Memory B cell (primary cell): ENCODE measurements at regions not wholly inside any gene's neighbourhood (a gene's known extent, or its start where the extent isn't known, plus 50 kb on each side); places are given as distances from the start of the nearest gene placed in this dataset.

ENCODE experiments used
- ATAC-seq: fragments of 150-1000 bp; cut with Tn5 transposase; 2 replicates; pipeline ENCODE4 v1.10.0; 2021; ENCODE audit warnings: low read depth, mild to moderate bottlenecking, moderate library complexity
- DNase-seq, 2 donors: peaks; one replicate each; pipeline ENCODE4 v3.0.0; 2022; ENCODE audit warnings: low spot score in 2 of 2
- H3K27ac Mint-ChIP-seq: one replicate; pipeline ENCODE4 v1.8.0; 2022; ENCODE audit warnings: mild to moderate bottlenecking, moderate library complexity, mixed read lengths
- H3K27me3 Mint-ChIP-seq: one replicate; pipeline ENCODE4 v1.8.0; 2022; ENCODE audit warnings: mixed read lengths
- H3K36me3 Mint-ChIP-seq: one replicate; pipeline ENCODE4 v1.8.0; 2022; ENCODE audit warnings: mild to moderate bottlenecking, mixed read lengths
- H3K4me1 Mint-ChIP-seq: one replicate; pipeline ENCODE4 v1.8.0; 2022; ENCODE audit warnings: mixed read lengths
- H3K4me3 Mint-ChIP-seq: one replicate; pipeline ENCODE4 v1.8.0; 2022; ENCODE audit warnings: mild to moderate bottlenecking, moderate library complexity, mixed read lengths
- H3K9me3 Mint-ChIP-seq: one replicate; pipeline ENCODE4 v1.8.0; 2022; ENCODE audit warnings: mixed read lengths

DNA sequence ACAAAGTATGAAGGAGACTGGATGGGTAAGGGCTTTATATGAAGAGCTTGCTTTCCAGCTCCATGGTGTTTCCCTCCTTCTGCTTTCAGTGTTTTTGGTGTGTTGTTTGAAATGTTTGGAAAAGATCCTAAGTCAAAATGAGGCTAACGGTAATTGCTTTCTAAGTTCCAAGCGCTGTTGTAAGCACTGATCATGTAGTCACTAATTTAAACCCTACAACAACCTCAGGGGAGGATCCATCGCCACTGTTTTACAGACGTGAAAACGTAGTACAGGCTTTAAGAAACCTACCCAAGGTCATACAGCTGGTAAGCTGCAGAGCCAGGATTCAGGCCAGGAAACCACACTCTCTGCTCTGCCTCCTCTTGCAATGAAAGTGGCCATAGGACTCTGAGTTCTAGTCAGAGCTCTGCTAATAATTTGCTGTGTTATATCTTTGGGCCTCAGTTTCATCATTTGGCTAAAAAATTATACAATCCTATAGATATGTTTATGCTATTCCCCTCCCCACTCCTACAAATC, 102.9 kb upstream of the PGRMC2 start:
- H3K4me1 Mint-ChIP-seq = no peaks in the 10 kb centered on the region
- ATAC-seq (no peak), DNase-seq (no peak)
- no peaks in the 10 kb centered on the region for H3K27me3 Mint-ChIP-seq
- H3K9me3 Mint-ChIP-seq = no peaks in the 10 kb centered on the region
- H3K36me3 Mint-ChIP-seq = no peaks in the 10 kb centered on the region
- H3K27ac Mint-ChIP-seq = no peak overlapping the region
- no peak overlapping the region for H3K4me3 Mint-ChIP-seq

- no peak overlapping the region for H3K27ac Mint-ChIP-seq
- H3K4me1 Mint-ChIP-seq = no peaks in the 10 kb centered on the region
- H3K9me3 Mint-ChIP-seq = no peaks in the 10 kb centered on the region
- H3K27me3 Mint-ChIP-seq = no peaks in the 10 kb centered on the region
- H3K4me3 Mint-ChIP-seq = no peak overlapping the region
- H3K36me3 Mint-ChIP-seq = no peaks in the 10 kb centered on the region
- ATAC-seq (no peak), DNase-seq (no peak)
Measured at GRCh38 chr4:128388796-128389195, 101.2 kb upstream of the PGRMC2 start.

- no peaks in the 10 kb centered on the region for H3K4me1 Mint-ChIP-seq
- H3K27me3 Mint-ChIP-seq = no peaks in the 10 kb centered on the region
- H3K27ac Mint-ChIP-seq = no peak overlapping the region
- H3K36me3 Mint-ChIP-seq = no peaks in the 10 kb centered on the region
- ATAC-seq (no peak), DNase-seq (no peak)
- no peak overlapping the region for H3K4me3 Mint-ChIP-seq
- H3K9me3 Mint-ChIP-seq = no peaks in the 10 kb centered on the region
Measured at GRCh38 chr4:128388352-128388630, 100.7 kb upstream of the PGRMC2 start.

DNA sequence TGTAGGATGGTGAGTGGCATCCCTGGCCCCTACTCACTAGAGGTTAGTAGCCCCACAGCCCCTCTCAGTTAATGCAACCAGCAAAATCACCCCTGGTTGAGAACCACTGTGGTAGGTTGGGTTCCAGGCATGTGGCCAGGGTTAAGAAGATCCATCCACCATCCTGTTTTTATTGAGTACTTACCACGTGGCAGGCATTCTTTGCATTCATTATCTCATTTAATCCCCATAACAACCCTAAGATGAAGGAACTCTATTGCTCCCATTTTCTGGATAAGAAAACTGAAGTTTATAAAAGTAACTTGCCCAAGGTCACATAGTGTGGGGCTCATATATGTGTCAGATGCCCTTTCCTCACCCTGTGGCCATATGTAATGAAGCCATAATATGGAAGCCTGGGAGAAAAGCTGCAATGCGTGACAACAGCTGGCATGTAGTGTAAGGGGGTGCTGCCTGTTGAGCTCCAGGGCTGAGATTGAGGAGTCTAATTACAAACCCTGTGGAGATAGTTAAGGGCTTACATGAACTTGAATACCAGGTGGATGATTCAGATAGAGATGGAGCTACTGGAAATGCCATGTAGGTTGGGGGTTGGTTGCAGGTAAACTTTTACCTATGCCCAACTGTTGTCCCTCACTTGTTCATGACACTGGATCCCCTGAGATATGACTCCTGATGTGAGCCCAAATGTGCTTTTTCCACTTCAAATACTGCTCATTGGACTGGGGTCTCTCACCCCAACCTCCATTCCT, 100.2 kb upstream of the PGRMC2 start:
- ATAC-seq (no peak), DNase-seq (no peak)
- no peak overlapping the region for H3K4me3 Mint-ChIP-seq
- no peak overlapping the region for H3K27ac Mint-ChIP-seq
- H3K9me3 Mint-ChIP-seq = no peaks in the 10 kb centered on the region
- H3K27me3 Mint-ChIP-seq = no peaks in the 10 kb centered on the region
- H3K4me1 Mint-ChIP-seq = no peaks in the 10 kb centered on the region
- no peaks in the 10 kb centered on the region for H3K36me3 Mint-ChIP-seq

DNA sequence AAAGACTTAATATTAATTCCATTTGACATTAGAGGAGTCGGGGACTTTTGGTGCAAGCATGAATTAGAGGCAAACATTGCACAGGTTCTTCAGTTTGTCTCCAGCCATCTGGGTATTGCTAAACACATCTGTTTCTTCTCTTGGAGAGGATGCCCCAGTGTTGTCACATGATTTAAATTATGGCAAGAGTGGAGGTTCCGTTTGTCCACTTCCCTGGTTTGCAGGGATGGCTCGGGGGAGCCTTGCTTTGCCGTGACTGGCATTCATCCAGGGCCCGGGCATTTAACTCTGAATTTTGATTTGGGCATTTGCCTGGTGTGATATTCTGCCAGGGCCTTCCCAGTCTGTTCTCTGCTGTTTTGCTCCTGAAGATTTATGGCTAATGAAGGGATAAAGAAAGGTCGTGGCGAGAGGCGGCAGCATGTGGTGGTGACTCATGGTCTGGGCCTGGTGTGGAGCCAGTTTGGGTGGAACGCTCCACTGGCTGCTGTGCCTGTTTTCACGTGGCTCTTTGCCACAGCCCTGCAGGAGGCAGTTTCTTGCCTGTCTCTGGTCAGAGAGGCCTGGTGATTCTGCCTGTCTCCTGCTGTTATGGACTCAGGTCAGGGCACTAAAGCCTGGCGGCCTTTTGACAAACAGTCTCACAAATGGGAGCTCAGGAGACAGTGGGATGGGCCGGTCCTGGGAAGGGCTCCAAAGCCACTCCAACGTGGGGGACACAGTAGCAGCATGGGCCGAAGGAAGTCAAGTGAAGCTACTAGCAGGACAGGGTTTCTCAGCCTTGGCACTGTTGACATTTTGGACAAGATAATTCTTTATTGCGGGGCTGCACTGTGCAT, 99.4 kb upstream of the PGRMC2 start:
- Mint-ChIP-seq H3K27ac (no peak overlapping the region), H3K36me3 (no peaks in the 10 kb centered on the region), H3K4me1 (no peaks in the 10 kb centered on the region), H3K27me3 (no peaks in the 10 kb centered on the region), H3K9me3 (no peaks in the 10 kb centered on the region), H3K4me3 (no peak overlapping the region)
- DNase-seq = no peak
- ATAC-seq = no peak

DNA sequence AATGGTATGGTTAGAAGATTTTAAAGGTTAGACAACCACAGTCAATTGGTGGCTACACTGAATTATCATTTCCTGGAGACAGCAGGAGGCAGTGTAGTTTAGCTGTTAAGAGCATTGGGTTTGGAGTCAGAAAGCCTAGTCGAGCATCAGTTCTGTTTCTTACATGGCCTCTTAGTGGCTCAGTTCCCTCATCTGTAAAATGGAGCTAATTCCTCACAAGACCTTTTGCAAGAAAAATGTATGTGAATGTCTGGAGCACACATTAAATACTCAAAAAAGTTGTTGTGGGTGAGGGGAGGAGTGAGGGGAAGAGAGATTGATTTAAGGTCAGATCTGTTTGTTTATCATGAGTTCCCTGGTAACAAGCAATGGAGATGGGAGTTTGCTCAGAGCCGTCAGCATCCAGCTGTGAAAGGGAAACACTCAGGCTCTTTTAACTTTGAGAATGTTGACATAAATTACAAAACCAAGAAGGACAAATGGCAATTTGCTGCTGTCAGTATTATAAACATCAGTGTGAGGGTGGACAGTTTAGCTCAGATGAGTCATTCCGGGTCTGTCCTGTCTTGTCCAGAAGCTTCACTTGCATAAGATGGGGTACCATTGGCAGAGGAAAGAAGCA, 98.2 kb upstream of the PGRMC2 start:
- no peaks in the 10 kb centered on the region for H3K27me3 Mint-ChIP-seq
- DNase-seq = no peak

GRCh38 chr4:128384765-128385598, 97.4 kb upstream of the PGRMC2 start:
- H3K4me1 Mint-ChIP-seq = peaks cover 2% of the 10 kb centered on the region
- H3K4me3 Mint-ChIP-seq = no peak overlapping the region
- ATAC-seq (no peak), DNase-seq (no peak)
- H3K36me3 Mint-ChIP-seq = no peaks in the 10 kb centered on the region
- H3K27me3 Mint-ChIP-seq = no peaks in the 10 kb centered on the region
- H3K9me3 Mint-ChIP-seq = no peaks in the 10 kb centered on the region
- no peak overlapping the region for H3K27ac Mint-ChIP-seq

More for the DNA sequence above, 98.2 kb upstream of the PGRMC2 start:
- no peak overlapping the region for H3K27ac Mint-ChIP-seq
- no peak overlapping the region for H3K4me3 Mint-ChIP-seq
- H3K9me3 Mint-ChIP-seq = no peaks in the 10 kb centered on the region
- no peaks in the 10 kb centered on the region for H3K4me1 Mint-ChIP-seq
- no peaks in the 10 kb centered on the region for H3K36me3 Mint-ChIP-seq
- no peak for ATAC-seq

DNA sequence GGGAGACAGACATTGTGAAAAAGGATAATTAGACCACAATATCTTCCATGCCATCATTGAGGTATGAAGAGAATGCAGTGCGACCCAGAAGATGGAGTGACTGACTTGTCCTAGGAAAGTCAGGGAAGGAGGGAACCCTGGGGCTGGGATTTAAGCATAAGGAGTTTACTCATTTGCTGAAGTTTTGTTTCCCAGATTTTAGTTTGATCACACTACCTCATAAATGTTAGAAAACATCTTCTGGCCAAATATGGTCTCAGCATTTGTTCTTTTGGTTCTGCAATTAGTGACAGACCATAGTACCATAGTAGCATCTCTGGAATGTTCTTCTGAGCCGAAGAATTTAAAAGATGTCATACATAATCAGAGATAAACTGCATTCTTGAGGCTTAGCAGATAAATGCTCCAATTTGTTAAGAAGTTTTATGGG, 96.5 kb upstream of the PGRMC2 start:
- H3K36me3 Mint-ChIP-seq = no peaks in the 10 kb centered on the region
- H3K4me1 Mint-ChIP-seq = peaks cover 2% of the 10 kb centered on the region
- H3K27ac Mint-ChIP-seq = no peak overlapping the region
- H3K27me3 Mint-ChIP-seq = no peaks in the 10 kb centered on the region
- H3K9me3 Mint-ChIP-seq = no peaks in the 10 kb centered on the region
- H3K4me3 Mint-ChIP-seq = no peak overlapping the region
- ATAC-seq (no peak), DNase-seq (no peak)

DNA sequence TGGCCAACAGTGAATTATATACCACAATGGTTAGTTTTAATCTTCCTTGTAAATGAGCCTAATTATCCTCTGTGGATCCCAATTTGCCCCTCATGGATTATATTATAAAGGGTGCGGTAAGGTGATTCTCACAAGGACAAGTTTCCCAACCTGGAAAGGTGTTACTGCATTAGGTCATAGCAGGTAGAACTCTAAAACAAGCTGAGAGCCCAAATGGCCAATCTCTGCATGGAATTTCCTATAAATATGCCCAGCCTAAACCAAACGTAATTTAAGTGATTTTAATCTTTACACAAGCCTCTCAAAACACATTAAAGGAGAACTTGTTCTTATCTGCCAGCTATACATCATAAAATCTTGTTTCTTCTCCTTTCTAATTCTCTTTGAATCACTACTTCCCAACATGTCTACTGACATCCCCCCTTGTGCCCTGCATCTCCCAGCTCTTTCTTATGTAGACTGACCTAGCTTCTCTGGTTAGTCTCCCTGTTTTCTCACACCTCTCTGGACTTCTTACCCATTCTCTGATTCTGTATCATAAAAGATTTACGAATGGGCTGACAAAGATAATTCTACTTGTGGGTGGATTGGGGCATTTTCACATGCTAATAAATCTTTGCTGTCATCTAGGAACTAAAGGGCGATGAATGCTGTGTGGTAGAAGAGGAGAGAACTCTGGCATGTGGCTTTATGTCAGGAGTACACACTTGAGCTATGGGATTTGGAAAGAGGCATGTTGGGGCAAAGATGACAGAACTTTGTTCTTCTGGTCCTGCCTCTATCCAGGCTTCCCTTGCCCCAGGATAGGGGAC, 94.3 kb upstream of the PGRMC2 start:
- no peak overlapping the region for H3K27ac Mint-ChIP-seq
- peaks cover 7% of the 10 kb centered on the region for H3K36me3 Mint-ChIP-seq
- H3K4me1 Mint-ChIP-seq = peaks cover 2% of the 10 kb centered on the region
- peaks cover 2% of the 10 kb centered on the region for H3K9me3 Mint-ChIP-seq
- no peaks in the 10 kb centered on the region for H3K27me3 Mint-ChIP-seq
- no peak for ATAC-seq
- H3K4me3 Mint-ChIP-seq = no peak overlapping the region
- no peak for DNase-seq

DNA sequence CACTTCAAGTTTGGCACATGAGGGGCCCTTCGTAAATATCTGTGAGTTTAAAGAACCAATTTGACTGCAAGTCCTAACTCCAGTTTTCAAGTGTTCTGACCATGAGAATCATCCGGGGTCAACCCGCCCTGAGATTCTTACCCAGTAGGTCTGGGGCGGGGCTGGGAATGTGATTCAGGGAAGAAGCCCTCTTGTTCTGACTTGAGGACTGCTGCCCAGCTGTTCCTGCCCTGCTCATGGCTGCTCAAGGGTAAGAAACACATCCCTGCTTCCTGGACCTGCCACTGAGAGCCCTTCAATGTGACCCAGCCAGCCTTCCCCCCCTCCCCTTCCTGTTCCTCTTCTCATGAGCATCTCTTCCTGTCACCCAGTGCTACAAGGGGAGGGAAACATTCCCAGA, 92.7 kb upstream of the PGRMC2 start:
- peaks cover 2% of the 10 kb centered on the region for H3K4me1 Mint-ChIP-seq
- H3K27ac Mint-ChIP-seq = no peak overlapping the region
- H3K9me3 Mint-ChIP-seq = peaks cover 6% of the 10 kb centered on the region
- no peak overlapping the region for H3K4me3 Mint-ChIP-seq
- DNase-seq (no peak), ATAC-seq (no peak)
- peaks cover 8% of the 10 kb centered on the region for H3K36me3 Mint-ChIP-seq
- H3K27me3 Mint-ChIP-seq = no peaks in the 10 kb centered on the region

GRCh38 chr4:128379860-128380259, 92.2 kb upstream of the PGRMC2 start:
- Mint-ChIP-seq H3K4me3 (no peak overlapping the region), H3K36me3 (peaks cover 8% of the 10 kb centered on the region), H3K9me3 (peaks cover 6% of the 10 kb centered on the region), H3K27ac (no peak overlapping the region), H3K27me3 (no peaks in the 10 kb centered on the region), H3K4me1 (peaks cover 2% of the 10 kb centered on the region)
- ATAC-seq = no peak
- DNase-seq = no peak

DNA sequence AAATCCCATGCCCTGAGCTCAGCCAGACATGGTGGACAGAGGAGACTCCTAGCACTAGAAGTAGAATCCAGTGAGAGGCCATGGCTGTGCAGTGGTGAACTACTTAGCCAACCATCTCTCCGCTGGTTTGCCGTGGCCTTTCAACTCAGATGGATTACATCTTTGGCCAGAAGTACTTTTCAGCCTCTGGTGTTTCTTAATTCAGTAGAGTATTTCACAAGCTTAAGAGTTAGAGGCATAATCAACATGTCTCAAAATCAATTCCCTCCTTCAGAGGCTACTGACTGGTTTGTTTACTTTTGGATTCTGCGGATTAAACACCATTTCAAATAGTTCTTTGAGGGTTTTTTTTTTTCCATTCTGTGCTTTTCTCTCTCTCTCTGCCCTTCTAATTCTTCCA, 91.1 kb upstream of the PGRMC2 start:
- Mint-ChIP-seq H3K4me1 (peaks cover 2% of the 10 kb centered on the region), H3K9me3 (peaks cover 6% of the 10 kb centered on the region), H3K27me3 (no peaks in the 10 kb centered on the region), H3K27ac (no peak overlapping the region), H3K36me3 (peaks cover 8% of the 10 kb centered on the region), H3K4me3 (no peak overlapping the region)
- no peak for DNase-seq
- no peak for ATAC-seq

DNA sequence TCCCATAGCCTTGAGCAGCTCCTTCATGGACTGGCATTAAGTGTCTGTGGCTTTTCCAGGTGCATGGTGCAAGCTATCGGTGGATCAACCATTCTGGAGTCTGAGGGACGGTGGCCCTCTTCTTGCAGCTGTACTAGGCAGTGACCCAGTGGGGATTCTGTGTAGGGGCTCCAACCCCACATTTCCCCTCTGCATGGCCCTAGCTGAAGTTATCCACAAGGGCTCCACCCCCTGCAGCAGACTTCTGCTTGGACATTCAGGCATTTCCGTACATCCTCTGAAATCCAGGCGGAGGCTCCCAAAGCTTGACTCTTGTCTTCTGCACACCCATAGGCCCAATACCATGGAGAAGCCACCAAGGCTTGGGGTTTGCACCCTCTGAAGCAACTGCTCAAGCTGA, 89.3 kb upstream of the PGRMC2 start:
- Mint-ChIP-seq H3K27ac (no peak overlapping the region), H3K9me3 (peaks cover 6% of the 10 kb centered on the region), H3K4me1 (peaks cover 2% of the 10 kb centered on the region), H3K4me3 (no peak overlapping the region), H3K27me3 (no peaks in the 10 kb centered on the region), H3K36me3 (peaks cover 8% of the 10 kb centered on the region)
- no peak for DNase-seq
- ATAC-seq = no peak
